GM19238 (cell line): ENCODE measurements at regions not wholly inside any gene's neighbourhood (a gene's known extent, or its start where the extent isn't known, plus 50 kb on each side); places are given as distances from the start of the nearest gene placed in this dataset.
A peak's percentile ranks its signal among the peaks of the same experiment; 100 is the strongest.
"Not testable (repeated sequence)": the region's sequence is repeated elsewhere in the genome, so short reads cannot be mapped to it uniquely, and the experiment has no call there.

Experiments used
- DNase-seq: peaks from one replicate; pipeline ENCODE4 v3.0.0; 2011; ENCODE audit warnings: low spot score; ENCODE audit not compliant: insufficient read length

- no peak for DNase-seq
These were observed 73.0 kb upstream of the EPCAM start for GRCh38 chr2:47295981-47296635.

GRCh38 chr2:47295131-47295980 is 73.8 kb upstream of the EPCAM start:
- DNase-seq: no peak

DNA sequence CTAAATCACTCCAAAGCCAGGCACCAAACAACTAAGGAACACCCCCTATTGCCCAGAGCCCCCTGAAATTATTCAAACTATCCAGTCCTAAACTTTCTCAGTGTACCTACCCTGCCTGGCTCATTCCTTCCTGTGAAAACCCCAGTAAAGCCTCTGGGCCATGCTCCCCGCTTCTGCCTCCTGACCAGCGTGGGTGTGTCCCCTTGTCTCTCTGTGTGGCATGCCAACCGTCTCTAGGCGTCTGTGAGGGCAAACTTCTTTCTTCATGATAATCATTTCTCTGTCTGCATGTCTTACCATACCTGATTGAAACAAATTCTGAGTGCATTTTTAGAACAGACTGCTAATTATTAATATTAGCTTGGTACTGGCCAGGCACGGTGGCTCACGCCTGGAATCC is 75.1 kb upstream of the EPCAM start:
- DNase-seq: no peak

DNA sequence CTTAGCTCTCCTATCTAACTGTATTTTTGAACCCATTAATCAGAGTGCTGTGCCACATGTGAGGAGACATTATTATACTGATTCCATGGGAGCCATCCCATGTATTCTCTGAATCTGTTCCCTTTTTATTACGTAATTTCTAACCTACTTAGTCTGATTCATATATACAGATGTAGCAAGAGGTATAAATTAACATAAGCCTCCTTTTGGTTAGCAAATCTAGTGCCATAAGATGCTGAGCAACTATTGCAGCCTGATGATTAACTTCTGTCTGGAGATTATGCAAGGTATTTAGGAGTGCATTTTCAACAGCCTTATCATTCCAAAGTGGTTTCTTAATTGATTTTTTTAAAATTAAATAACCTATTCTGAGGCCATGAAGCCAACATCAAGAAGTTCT is 80.2 kb upstream of the EPCAM start:
- DNase-seq: no peak

DNA sequence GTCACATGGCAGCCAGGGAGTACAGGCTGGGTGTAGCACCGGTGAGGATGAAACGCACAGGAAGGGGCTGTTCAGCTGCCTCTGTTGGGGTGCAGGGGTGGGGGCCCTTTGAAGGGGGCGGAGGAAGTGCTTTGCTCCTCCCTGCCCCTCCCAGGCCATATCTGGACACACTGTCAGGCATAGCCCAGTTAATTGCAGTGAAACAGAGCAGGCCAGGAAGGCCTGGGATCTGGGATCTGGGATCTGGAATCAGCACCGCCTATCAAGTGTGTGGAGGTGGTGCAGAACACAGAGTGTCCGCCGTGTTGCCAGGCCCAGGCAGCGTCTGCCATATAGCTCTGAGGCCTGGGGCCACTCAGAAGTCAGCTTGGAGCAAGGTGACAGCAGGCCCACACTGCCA is 85.5 kb upstream of the EPCAM start:
- DNase-seq: no peak

- no peak for DNase-seq
These were observed 86.4 kb upstream of the EPCAM start for GRCh38 chr2:47282621-47283272.

DNA sequence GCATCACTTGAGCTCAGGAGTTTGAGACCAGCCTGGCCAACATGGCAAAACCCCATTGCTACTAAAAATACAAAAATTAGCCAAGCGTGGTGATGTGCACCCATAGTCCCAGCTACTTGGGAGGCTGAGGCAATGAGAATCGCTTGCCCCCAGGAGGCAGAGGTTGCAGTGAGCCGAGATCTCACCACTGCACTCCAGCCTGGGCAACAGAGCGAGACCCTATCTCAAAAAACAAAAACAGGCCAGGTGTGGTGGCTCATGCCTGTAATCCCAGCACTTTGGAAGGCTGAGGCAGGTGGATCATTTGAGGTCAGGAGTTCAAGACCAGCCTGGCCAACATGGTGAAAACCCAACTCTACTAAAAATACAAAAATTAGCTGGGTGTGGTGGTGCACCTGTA is 89.6 kb upstream of the EPCAM start:
- not testable (repeated sequence) for DNase-seq

DNA sequence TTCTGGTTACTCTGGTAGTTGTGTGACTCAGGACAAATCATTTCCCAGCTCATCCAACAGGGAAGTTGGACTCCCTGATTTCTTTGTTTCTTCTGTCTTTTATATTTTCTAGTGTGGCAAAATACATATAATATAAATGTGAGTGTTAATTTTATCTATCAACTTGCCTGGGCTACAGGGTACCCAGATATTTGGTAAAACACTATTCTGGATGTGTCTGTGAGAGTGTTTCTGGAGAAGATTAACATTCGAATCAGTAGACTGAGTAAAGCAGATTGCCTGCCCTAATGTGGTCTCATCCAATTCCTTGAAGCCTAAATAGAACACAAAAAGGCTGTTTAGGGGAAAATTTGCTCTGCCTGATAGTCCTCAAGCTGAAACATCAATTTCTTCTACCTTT is 91.1 kb upstream of the EPCAM start:
- no peak for DNase-seq

- no peak for DNase-seq
These were observed 91.9 kb upstream of the EPCAM start for GRCh38 chr2:47277187-47277586.

GRCh38 chr2:47276061-47276460 is 93.0 kb upstream of the EPCAM start:
- DNase-seq: no peak

DNA sequence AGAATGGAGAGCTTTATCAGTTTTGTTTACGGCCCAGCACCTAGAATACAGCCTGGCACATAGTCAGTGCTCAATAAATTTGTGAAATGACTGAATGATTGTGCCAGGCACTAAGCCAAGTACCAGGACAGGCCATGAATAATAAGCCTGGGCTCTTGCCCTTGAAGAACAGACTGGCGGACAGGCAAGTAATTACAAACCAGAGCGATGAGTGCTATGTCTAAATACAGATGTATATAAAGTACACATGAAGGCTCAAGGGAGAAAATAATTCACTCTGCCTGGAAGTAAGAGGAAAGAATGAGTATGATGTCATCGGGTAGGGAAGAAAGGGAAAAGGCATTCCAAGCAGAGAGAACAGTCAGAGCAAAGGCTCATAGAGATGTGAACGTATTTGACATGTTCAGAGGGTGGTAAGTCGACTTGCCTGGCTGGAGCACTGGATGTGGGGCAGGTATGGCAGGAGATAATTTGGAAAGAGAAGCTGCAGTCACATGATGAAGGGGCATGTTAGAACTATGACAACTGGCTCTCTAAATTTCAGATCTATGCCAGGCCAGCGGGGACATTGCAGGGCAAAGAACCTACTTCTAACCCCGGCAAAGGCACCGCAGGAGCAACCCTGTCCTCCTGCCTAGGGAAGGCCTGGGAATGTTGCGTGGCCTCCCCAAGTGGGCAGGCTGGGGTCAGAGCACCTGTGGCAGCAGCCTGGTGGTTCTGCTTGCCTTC is 94.9 kb upstream of the EPCAM start:
- no peak for DNase-seq

DNA sequence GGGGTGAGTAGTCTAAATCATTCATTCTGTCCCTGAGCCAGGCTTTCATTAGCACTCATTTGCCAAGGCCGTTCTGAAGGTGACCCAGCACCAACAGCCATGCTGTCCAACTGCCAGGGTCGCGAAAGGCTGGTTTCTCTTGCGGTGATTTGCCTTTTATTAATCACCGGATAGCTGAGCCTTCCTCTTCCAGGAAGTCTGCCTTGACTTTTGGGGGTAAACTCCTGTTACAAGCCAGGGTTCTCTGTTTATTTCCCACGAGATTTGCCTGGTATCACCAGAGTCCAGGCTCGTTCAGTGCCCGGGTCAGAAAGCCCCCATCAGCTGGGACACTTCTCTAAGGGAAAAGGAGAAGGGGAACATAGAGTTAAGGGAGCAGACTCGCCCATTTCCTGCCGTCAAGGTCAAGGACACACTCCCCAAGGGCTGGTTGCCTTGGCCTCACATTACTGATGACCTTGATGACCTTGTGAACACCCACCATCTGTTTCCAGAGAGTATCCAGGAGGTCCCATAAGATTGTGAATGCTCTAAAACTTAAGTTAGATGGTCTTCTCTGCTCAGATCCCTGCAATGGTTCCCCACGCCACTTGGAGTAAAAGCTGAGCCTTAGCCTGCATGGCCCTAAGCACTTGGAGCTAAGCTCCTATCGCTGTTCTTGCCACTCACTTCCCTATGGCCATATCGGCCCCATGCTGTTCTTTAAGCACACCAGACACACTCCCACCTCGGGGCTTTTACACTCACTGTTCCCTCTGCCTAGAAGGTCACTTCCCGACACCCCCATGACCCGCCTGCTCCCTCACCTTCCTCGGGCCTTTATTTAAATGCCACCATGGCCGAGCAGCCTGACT is 96.0 kb upstream of the EPCAM start:
- DNase-seq: no peak

GRCh38 chr2:47272031-47272864 is 95.9 kb upstream of the CALM2 start:
- DNase-seq: peak; percentile 80

- no peak for DNase-seq
These were observed 95.0 kb upstream of the CALM2 start for GRCh38 chr2:47271054-47272000.

DNA sequence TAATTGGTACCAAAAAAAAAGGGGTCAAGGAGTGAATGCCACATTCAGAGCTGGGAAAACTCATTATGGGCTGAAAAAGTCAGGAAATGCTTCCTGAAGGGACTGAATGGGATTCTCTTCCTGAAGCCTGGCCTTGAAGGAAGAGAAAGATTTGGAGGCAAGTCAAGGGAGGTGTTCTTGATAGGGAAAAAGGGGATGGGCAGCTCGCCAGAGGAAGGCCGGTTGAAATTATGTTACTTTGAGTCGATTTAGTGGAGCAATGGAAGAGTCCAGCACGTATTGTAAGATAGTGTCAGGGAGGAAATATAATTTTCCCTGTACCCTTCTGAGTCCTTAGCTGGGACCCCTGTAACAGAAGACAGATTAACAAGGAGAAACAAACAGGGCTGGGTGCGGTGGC is 94.1 kb upstream of the CALM2 start:
- no peak for DNase-seq

- no peak for DNase-seq
These were observed 93.3 kb upstream of the CALM2 start for GRCh38 chr2:47269316-47270232.

GRCh38 chr2:47267711-47268086 is 91.4 kb upstream of the CALM2 start:
- DNase-seq: no peak
